ENCODE measurements at regions not wholly inside any gene's neighbourhood (a gene's known extent, or its start where the extent isn't known, plus 50 kb on each side); places are given as distances from the start of the nearest gene placed in this dataset.

DNA sequence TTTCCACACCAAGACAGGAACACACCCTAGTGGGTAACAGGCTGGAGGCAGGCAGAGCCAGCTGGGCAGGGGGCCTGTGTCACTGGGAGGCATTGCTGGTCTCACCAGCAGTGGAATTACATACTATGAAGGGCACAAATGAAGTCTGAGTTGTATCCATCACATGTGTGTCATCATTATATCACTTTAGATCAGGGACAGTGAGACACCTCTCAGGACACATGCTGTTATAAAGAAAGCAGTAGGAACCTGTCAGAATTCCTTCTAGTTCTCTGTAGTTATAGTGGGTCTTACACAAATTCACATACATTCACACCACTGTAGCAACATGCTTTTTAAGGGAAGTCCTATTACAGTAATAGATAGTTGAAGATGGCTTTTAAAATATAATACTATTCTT, 63.5 kb upstream of the FYN start:
- Histone ChIP-seq H3K9me3 (ENCODE audit: low read depth) (peaks cover 5% of the 10 kb centered on the region), H3K79me2 (ENCODE audit: insufficient read depth) (no peaks in the 10 kb centered on the region), H3K9ac (no peak overlapping the region), H2AFZ (no peak overlapping the region), H3K36me3 (ENCODE audit: low read depth) (no peaks in the 10 kb centered on the region), H3K4me1 (ENCODE audit: insufficient read depth) (peaks cover 7% of the 10 kb centered on the region), H3F3A (ENCODE audit: insufficient read depth) (peaks cover 14% of the 10 kb centered on the region), H3K9me2 (ENCODE audit: insufficient read depth) (no peaks in the 10 kb centered on the region), H3K27me3 (replicated peaks; ENCODE audit: insufficient read depth) (no peaks in the 10 kb centered on the region), H3K4me3 (no peak overlapping the region), H4K20me1 (ENCODE audit: insufficient read depth) (no peaks in the 10 kb centered on the region), H3K27ac (no peak overlapping the region), H3K4me2 (ENCODE audit: unreplicated experiment) (no peak overlapping the region)
- TF ChIP-seq EZH2phosphoT487 (IDR thresholded peaks at IDR 0.05; ENCODE audit: insufficient read depth, low read depth) (no peak), EZH2 (IDR thresholded peaks at IDR 0.05; ENCODE audit: insufficient read depth, poor library complexity, severe bottlenecking) (no peak)
- no peak for DNase-seq
- in situ Hi-C loops (cut with MboI): no loop called here

DNA sequence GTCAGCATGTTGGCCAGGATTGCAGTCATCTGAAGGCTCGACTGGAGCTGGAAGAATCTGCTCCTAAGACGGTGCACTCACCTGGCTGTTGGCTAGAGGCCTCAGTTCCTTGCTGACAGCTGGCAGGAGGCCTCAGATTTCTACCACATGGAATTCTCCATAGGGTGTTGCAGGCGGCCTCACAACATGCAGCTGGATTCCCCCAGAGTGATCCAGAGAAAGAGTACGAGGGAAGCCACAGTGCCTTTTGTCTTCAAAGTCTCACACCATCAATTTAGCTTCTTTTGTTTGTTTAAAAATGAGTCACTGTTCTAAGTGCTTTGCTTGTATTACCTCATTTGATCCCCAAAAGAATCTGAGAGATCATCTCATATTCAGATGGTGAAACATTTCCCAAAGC, 65.5 kb upstream of the FYN start:
- Histone ChIP-seq H3K27ac (peak overlapping the region; percentile 32; the same call in 1 of the 2 replicates), H3K79me2 (ENCODE audit: insufficient read depth) (no peaks in the 10 kb centered on the region), H3F3A (ENCODE audit: insufficient read depth) (peaks cover 14% of the 10 kb centered on the region), H3K9me2 (ENCODE audit: insufficient read depth) (no peaks in the 10 kb centered on the region), H2AFZ (no peak overlapping the region), H3K4me1 (ENCODE audit: insufficient read depth) (peaks cover 7% of the 10 kb centered on the region), H3K4me3 (no peak overlapping the region), H3K27me3 (replicated peaks; ENCODE audit: insufficient read depth) (no peaks in the 10 kb centered on the region), H3K9me3 (ENCODE audit: low read depth) (no peaks in the 10 kb centered on the region), H4K20me1 (ENCODE audit: insufficient read depth) (no peaks in the 10 kb centered on the region), H3K36me3 (ENCODE audit: low read depth) (no peaks in the 10 kb centered on the region), H3K4me2 (ENCODE audit: unreplicated experiment) (no peak overlapping the region), H3K9ac (no peak overlapping the region)
- 40% methylated on average over 4 of the region's 4 CpGs for WGBS, 2 experiments (ENCODE audit: low coverage in 1 of 2, low lambda C conversion rate in 2 of 2, missing lambda C conversion rate in 2 of 2)
- TF ChIP-seq EZH2 (IDR thresholded peaks at IDR 0.05; ENCODE audit: insufficient read depth, poor library complexity, severe bottlenecking) (no peak), EZH2phosphoT487 (IDR thresholded peaks at IDR 0.05; ENCODE audit: insufficient read depth, low read depth) (no peak)
- DNase-seq: peak; percentile 75
- in situ Hi-C loops (cut with MboI): no loop called here

DNA sequence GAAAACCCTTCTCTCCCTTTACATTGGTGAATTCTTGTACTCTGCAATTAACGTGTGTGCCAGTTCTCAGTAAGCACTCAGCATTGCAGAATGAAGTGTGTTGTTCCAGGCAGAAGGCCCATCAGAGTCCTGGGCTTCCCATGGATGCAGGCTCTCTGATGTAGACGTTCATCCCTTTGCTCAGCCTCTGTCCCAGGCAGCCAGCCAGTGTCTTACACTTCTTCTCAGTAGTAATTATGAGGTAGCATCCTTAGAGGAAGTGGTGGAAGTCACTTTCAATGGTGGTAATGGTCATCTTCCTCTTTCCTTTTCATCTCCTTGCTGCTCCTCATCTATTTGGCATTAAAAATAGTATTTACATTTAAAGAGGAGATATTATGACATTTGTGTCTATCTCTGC, 66.7 kb upstream of the FYN start:
- in situ Hi-C loops (cut with MboI): no loop called here
- 70 to 76% methylated on average over 2 of the region's 2 CpGs for WGBS, 2 experiments (ENCODE audit: low coverage in 1 of 2, low lambda C conversion rate in 2 of 2, missing lambda C conversion rate in 2 of 2)

DNA sequence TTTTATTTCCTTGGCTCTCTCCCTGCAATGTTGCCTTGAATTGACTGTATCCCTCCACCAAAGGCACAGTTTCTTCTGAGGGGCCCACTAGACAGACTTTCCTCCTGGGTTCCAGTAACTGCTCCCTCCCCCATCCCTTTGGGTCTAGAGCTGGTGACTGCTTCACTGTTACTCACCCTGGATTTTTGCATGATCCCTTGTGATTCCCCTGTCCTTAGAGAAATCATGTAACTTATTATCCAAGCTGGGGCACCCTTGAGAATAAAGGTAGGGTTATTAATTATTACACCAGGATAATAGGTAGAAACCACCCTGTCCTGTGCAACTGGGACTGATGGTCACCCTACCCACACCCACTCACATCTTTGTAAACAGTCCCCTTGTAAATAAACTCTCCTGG, 67.5 kb upstream of the FYN start:
- H3K9ac ChIP-seq: no peak overlapping the region
- no peak overlapping the region for H3K4me3 ChIP-seq
- H3K9me3 ChIP-seq (ENCODE audit: low read depth): no peaks in the 10 kb centered on the region
- in situ Hi-C loops (cut with MboI): no loop called here
- no peaks in the 10 kb centered on the region for H4K20me1 ChIP-seq (ENCODE audit: insufficient read depth)
- H3K9me2 ChIP-seq (ENCODE audit: insufficient read depth): no peaks in the 10 kb centered on the region
- no peaks in the 10 kb centered on the region for H3K79me2 ChIP-seq (ENCODE audit: insufficient read depth)
- H3K27ac ChIP-seq: no peak overlapping the region
- TF ChIP-seq EZH2phosphoT487 (IDR thresholded peaks at IDR 0.05; ENCODE audit: insufficient read depth, low read depth) (no peak), EZH2 (IDR thresholded peaks at IDR 0.05; ENCODE audit: insufficient read depth, poor library complexity, severe bottlenecking) (no peak)
- no peak overlapping the region for H2AFZ ChIP-seq
- DNase-seq: no peak
- no peak overlapping the region for H3K4me2 ChIP-seq (ENCODE audit: unreplicated experiment)
- peaks cover 14% of the 10 kb centered on the region for H3F3A ChIP-seq (ENCODE audit: insufficient read depth)
- no peaks in the 10 kb centered on the region for H3K27me3 ChIP-seq (replicated peaks; ENCODE audit: insufficient read depth)
- H3K36me3 ChIP-seq (ENCODE audit: low read depth): no peaks in the 10 kb centered on the region
- H3K4me1 ChIP-seq (ENCODE audit: insufficient read depth): peaks cover 7% of the 10 kb centered on the region

More for the DNA sequence above, 66.7 kb upstream of the FYN start:
- Histone ChIP-seq H3K4me3 (no peak overlapping the region), H4K20me1 (ENCODE audit: insufficient read depth) (no peaks in the 10 kb centered on the region), H3F3A (ENCODE audit: insufficient read depth) (peaks cover 14% of the 10 kb centered on the region), H2AFZ (no peak overlapping the region), H3K4me1 (ENCODE audit: insufficient read depth) (peaks cover 7% of the 10 kb centered on the region), H3K79me2 (ENCODE audit: insufficient read depth) (no peaks in the 10 kb centered on the region), H3K36me3 (ENCODE audit: low read depth) (no peaks in the 10 kb centered on the region), H3K4me2 (ENCODE audit: unreplicated experiment) (no peak overlapping the region), H3K9me3 (ENCODE audit: low read depth) (no peaks in the 10 kb centered on the region), H3K9ac (no peak overlapping the region), H3K27me3 (replicated peaks; ENCODE audit: insufficient read depth) (no peaks in the 10 kb centered on the region), H3K27ac (no peak overlapping the region), H3K9me2 (ENCODE audit: insufficient read depth) (no peaks in the 10 kb centered on the region)
- TF ChIP-seq EZH2phosphoT487 (IDR thresholded peaks at IDR 0.05; ENCODE audit: insufficient read depth, low read depth) (no peak), EZH2 (IDR thresholded peaks at IDR 0.05; ENCODE audit: insufficient read depth, poor library complexity, severe bottlenecking) (no peak)
- DNase-seq: no peak

DNA sequence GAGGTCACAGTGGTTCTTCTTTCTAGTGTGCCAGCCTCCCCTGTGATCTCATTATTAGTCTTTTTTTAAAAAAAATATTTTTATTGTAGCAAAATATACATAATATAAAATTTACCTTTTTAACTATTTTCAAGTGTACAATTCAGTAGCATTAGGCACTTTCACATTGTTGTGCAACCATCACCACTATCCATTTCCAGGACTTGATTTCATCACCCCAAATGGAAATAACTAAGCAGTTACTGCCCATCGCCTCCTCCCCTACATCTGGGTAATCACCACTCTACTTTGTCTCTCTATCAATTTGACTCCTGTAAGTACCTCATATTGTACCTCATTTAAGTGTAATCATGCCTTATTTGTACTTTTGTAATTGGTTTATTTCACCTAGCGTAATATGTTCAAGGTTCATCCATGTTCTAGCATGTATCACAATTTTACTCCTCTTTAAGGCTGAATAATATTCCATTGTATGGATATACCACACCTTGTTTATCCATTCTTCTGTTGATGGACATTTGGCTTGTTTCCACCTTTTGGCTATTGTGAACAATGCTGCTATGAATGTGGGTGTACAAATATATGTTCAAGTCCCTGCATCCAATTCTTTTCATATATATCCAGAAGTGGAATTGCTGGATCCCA, 68.6 kb upstream of the FYN start:
- H3K9me3 ChIP-seq (ENCODE audit: low read depth): no peaks in the 10 kb centered on the region
- TF ChIP-seq EZH2phosphoT487 (IDR thresholded peaks at IDR 0.05; ENCODE audit: insufficient read depth, low read depth) (no peak), EZH2 (IDR thresholded peaks at IDR 0.05; ENCODE audit: insufficient read depth, poor library complexity, severe bottlenecking) (no peak)
- H3K9ac ChIP-seq: no peak overlapping the region
- no peak overlapping the region for H3K4me3 ChIP-seq
- no peak overlapping the region for H2AFZ ChIP-seq
- WGBS, 2 experiments (ENCODE audit: low coverage in 1 of 2, low lambda C conversion rate in 2 of 2, missing lambda C conversion rate in 2 of 2): 82 to 90% methylated on average over 2 of the region's 2 CpGs
- DNase-seq: peak; percentile 33
- in situ Hi-C loops (cut with MboI): no loop called here
- H3K36me3 ChIP-seq (ENCODE audit: low read depth): no peaks in the 10 kb centered on the region
- H3K4me2 ChIP-seq (ENCODE audit: unreplicated experiment): no peak overlapping the region
- no peaks in the 10 kb centered on the region for H3K27me3 ChIP-seq (replicated peaks; ENCODE audit: insufficient read depth)
- peaks cover 7% of the 10 kb centered on the region for H3K4me1 ChIP-seq (ENCODE audit: insufficient read depth)
- no peaks in the 10 kb centered on the region for H4K20me1 ChIP-seq (ENCODE audit: insufficient read depth)
- H3K9me2 ChIP-seq (ENCODE audit: insufficient read depth): no peaks in the 10 kb centered on the region
- H3K79me2 ChIP-seq (ENCODE audit: insufficient read depth): no peaks in the 10 kb centered on the region
- peaks cover 14% of the 10 kb centered on the region for H3F3A ChIP-seq (ENCODE audit: insufficient read depth)
- no peak overlapping the region for H3K27ac ChIP-seq

Measured in GM23248 (cell line).